GM12878 (cell line): ENCODE measurements at regions not wholly inside any gene's neighbourhood (a gene's known extent, or its start where the extent isn't known, plus 50 kb on each side); places are given as distances from the start of the nearest gene placed in this dataset.

Experiments used
- ATAC-seq: fragments of 200-7000 bp; cut with Tn5 transposase; 3 replicates; pipeline ENCODE4 v1.9.1; 2020; ENCODE audit warnings: mild to moderate bottlenecking, moderate library complexity
- BruUV-seq: library from RNA; stranded (reverse); fragments of 400-500 nt; replicated peaks from 2 replicates; lab custom pipeline; 2021; lab: Mats Ljungman, UMichigan
- CTCF ChIA-PET: fragments of 300-600 bp; sonication (Branson Sonifier 250); formaldehyde crosslinking; extraction: SDS; loops from one replicate; lab custom pipeline; 2021; ENCODE audit warnings: inconsistent platforms; lab: Yijun Ruan, JAX
- POLR2A ChIA-PET: fragments of 350-600 bp; formaldehyde crosslinking; extraction: SDS; loops from one replicate; lab custom pipeline; 2021; ENCODE audit warnings: inconsistent platforms; lab: Charles Lee
- RAD21 ChIA-PET: fragments of 300-600 bp; sonication (Branson Sonifier 250); formaldehyde crosslinking; loops from one replicate; lab custom pipeline; 2023; ENCODE audit warnings: antibody characterized with exemption; ENCODE audit not compliant: unreplicated experiment; lab: Charles Lee
- SMC1A ChIA-PET: fragments of 300-600 bp; sonication (Branson Sonifier 250); formaldehyde crosslinking; loops from one replicate; lab custom pipeline; 2023; ENCODE audit not compliant: unreplicated experiment, uncharacterized antibody; lab: Charles Lee
- DNase-seq: peaks from one replicate; pipeline ENCODE4 v3.0.0-alpha.2; 2011; ENCODE audit warnings: low read depth, low spot score
- FAIRE-seq: peaks from 3 replicates; lab custom pipeline; 2011; peaks lifted over from hg19 to GRCh38; lab: Jason Lieb, UNC
- H2AFZ ChIP-seq: 2 replicates; pipeline ENCODE4 v1.6.0; 2011; ENCODE audit warnings: low read depth, low read length, control low read depth; ENCODE audit not compliant: control insufficient read depth
- H3K27ac ChIP-seq: 2 replicates; pipeline ENCODE4 v1.5.1; 2011; ENCODE audit warnings: control low read depth; ENCODE audit not compliant: control insufficient read depth, insufficient read depth
- H3K27me3 ChIP-seq, 2 experiments: replicated peaks in 1 of 2; 2 replicates each; pipeline versions ENCODE4 v1.6.0 to v1.6.1; 2011; ENCODE audit warnings: low read length in 1 of 2; ENCODE audit not compliant: control insufficient read depth in 2 of 2, insufficient read depth in 2 of 2
- H3K36me3 ChIP-seq, 2 experiments: 2 replicates each; pipeline ENCODE4 v1.5.1; 2011; ENCODE audit warnings: low read length in 1 of 2; ENCODE audit not compliant: control insufficient read depth in 2 of 2, insufficient read depth in 2 of 2
- H3K4me1 ChIP-seq: 2 replicates; pipeline ENCODE4 v1.6.1; 2011; ENCODE audit warnings: mild to moderate bottlenecking, low read length, moderate library complexity, mixed read lengths; ENCODE audit not compliant: control insufficient read depth, insufficient read depth
- H3K4me2 ChIP-seq: 2 replicates; pipeline ENCODE4 v1.6.0; 2011; ENCODE audit warnings: control low read depth; ENCODE audit not compliant: control insufficient read depth, insufficient read depth
- H3K4me3 ChIP-seq: fragments of 200-600 bp; sonication (generic); 2 replicates; pipeline ENCODE4 v1.5.1; 2016
- H3K79me2 ChIP-seq: 2 replicates; pipeline ENCODE4 v1.6.0; 2011; ENCODE audit warnings: low read length; ENCODE audit not compliant: control insufficient read depth, insufficient read depth
- H3K9ac ChIP-seq: 2 replicates; pipeline ENCODE4 v1.8.0; 2011; ENCODE audit warnings: low read length, control low read depth, mixed read lengths; ENCODE audit not compliant: control insufficient read depth, insufficient read depth
- H3K9me3 ChIP-seq: replicated peaks from 3 replicates; pipeline ENCODE4 v1.5.1; 2011; ENCODE audit warnings: mild to moderate bottlenecking, low read length; ENCODE audit not compliant: control insufficient read depth, insufficient read depth
- H4K20me1 ChIP-seq: 2 replicates; pipeline ENCODE4 v1.6.0; 2011; ENCODE audit not compliant: control insufficient read depth, insufficient read depth
- HCFC1 ChIP-seq: fragments of 150-350 bp; IDR thresholded peaks from 2 replicates; pipeline ENCODE4 v1.6.1; 2014; ENCODE audit warnings: low read length
- JUNB ChIP-seq: IDR thresholded peaks from 2 replicates; pipeline ENCODE4 v1.6.1; 2016; ENCODE audit warnings: antibody characterized with exemption, mild to moderate bottlenecking
- MEF2B ChIP-seq: fragments of 450-650 bp; IDR thresholded peaks from 2 replicates; pipeline ENCODE4 v1.6.1; 2018; ENCODE audit warnings: mild to moderate bottlenecking, moderate library complexity; ENCODE audit not compliant: partially characterized antibody, poor library complexity, severe bottlenecking
- NFIC ChIP-seq: IDR thresholded peaks from 2 replicates; pipeline ENCODE4 v1.6.1; 2012; ENCODE audit warnings: low read depth, mild to moderate bottlenecking, inconsistent platforms, low read length, moderate library complexity
- NFYA ChIP-seq: IDR thresholded peaks from 2 replicates; pipeline ENCODE4 v1.6.1; 2011; ENCODE audit warnings: low read depth, mild to moderate bottlenecking, low read length, improper control_type of control experiment, borderline replicate concordance
- RAD51 ChIP-seq: fragments of 450-650 bp; IDR thresholded peaks from 2 replicates; pipeline ENCODE4 v1.6.1; 2016; ENCODE audit warnings: moderate library complexity, mild to moderate bottlenecking, inconsistent platforms
- RUNX3 ChIP-seq: IDR thresholded peaks from 2 replicates; pipeline ENCODE4 v1.6.1; 2012; ENCODE audit warnings: low read length, inconsistent platforms
- WGBS: methylation state at CpG from one replicate; pipeline ENCODE4 v1.1.6; 2016; ENCODE audit warnings: low lambda C conversion rate; ENCODE audit not compliant: insufficient replicate concordance, insufficient coverage; ENCODE audit errors: missing lambda C conversion rate; 5-methylcytosine and 5-hydroxymethylcytosine counted together
- in situ Hi-C: fragments of 300-500 bp; cut with MboI; formaldehyde crosslinking; loops from 9 replicates; pipeline ENCODE4 v1.14.3; 2018; ENCODE audit warnings: mixed read lengths
- intact Hi-C: fragments of 100-400 bp; cut with micrococcal nuclease; formaldehyde crosslinking; loops from one replicate; pipeline ENCODE4 v1.14.2; 2022; ENCODE audit not compliant: unreplicated experiment
- TF ChIP-seq, protein P1 (sequence below): IDR thresholded peaks from 2 replicates; pipeline ENCODE4 v1.6.1; 2011; ENCODE audit warnings: mild to moderate bottlenecking, low read depth, low read length, moderate library complexity; ENCODE audit not compliant: insufficient replicate concordance
- TF ChIP-seq, protein P2 (sequence below): fragments of 450-650 bp; IDR thresholded peaks from 2 replicates; pipeline ENCODE4 v1.6.1; 2017; ENCODE audit warnings: mild to moderate bottlenecking
- TF ChIP-seq, protein P3 (sequence below): fragments of 450-650 bp; IDR thresholded peaks from 2 replicates; pipeline ENCODE4 v1.6.1; 2017; ENCODE audit warnings: mild to moderate bottlenecking, moderate library complexity
- TF ChIP-seq, protein P4 (sequence below): IDR thresholded peaks from 2 replicates; pipeline ENCODE4 v1.6.1; 2012; ENCODE audit warnings: mild to moderate bottlenecking, low read depth, low read length
- TF ChIP-seq, protein P5 (sequence below): fragments of 450-650 bp; IDR thresholded peaks from 2 replicates; pipeline ENCODE4 v1.6.1; 2017; ENCODE audit warnings: borderline replicate concordance

DNA sequence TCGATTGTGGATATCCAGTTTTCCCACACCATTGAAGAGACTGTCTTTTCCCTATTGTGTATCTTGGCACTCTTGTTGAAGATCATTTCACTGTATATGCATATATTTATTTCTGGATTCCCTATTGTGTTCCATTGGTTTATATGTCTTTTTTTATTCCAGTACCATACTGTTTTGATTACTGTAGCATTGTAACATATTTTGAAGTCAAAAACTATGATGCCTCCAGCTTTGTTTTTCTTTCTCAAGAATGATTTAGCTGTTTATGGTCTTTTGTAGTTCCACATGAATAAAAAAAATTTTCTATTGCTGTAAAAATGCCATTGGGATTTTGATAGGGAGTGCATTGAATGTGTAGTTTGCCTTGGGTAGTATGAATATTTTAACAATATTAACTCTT is 128.1 kb upstream of the SLC38A2 start:
- DNase-seq (no peak), FAIRE-seq (no peak), ATAC-seq (no peak)
- CTCF ChIA-PET = no interaction called here
- Histone ChIP-seq H3K4me2 (no peak overlapping the region), H4K20me1 (no peaks in the 10 kb centered on the region), H3K4me1 (0 out of 2 replicates have a peak, but pooled peaks cover 7% of the 10 kb centered on the region), H3K27ac (no peak overlapping the region; the same call in 1 of the 2 replicates), H2AFZ (no peak overlapping the region), H3K9ac (no peak overlapping the region), H3K79me2 (no peaks in the 10 kb centered on the region), H3K4me3 (no peak overlapping the region), H3K27me3 (no peaks in the 10 kb centered on the region), H3K36me3 (no peaks in the 10 kb centered on the region), H3K9me3 (peaks cover 4% of the 10 kb centered on the region)
- in situ Hi-C loops (no loop called here), intact Hi-C loops (no loop called here)
- POLR2A ChIA-PET = no interaction called here
- BruUV-seq = no TSS peak
- SMC1A ChIA-PET = interaction anchor here (2.9 kb wide), 1 partner anchor 16 kb away, joined by 9 read pairs; no protein-coding TSS in a partner anchor
- TF ChIP-seq NFYA = no peak
- TF ChIP-seq JUNB = no peak
- TF ChIP-seq, protein P1, sequence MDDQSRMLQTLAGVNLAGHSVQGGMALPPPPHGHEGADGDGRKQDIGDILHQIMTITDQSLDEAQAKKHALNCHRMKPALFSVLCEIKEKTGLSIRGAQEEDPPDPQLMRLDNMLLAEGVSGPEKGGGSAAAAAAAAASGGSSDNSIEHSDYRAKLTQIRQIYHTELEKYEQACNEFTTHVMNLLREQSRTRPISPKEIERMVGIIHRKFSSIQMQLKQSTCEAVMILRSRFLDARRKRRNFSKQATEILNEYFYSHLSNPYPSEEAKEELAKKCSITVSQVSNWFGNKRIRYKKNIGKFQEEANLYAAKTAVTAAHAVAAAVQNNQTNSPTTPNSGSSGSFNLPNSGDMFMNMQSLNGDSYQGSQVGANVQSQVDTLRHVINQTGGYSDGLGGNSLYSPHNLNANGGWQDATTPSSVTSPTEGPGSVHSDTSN = no peak
- no peak for TF ChIP-seq RAD51
- TF ChIP-seq HCFC1 = no peak
- TF ChIP-seq RUNX3 = no peak
- no peak for TF ChIP-seq NFIC
- no peak for TF ChIP-seq MEF2B
- TF ChIP-seq, protein P2, sequence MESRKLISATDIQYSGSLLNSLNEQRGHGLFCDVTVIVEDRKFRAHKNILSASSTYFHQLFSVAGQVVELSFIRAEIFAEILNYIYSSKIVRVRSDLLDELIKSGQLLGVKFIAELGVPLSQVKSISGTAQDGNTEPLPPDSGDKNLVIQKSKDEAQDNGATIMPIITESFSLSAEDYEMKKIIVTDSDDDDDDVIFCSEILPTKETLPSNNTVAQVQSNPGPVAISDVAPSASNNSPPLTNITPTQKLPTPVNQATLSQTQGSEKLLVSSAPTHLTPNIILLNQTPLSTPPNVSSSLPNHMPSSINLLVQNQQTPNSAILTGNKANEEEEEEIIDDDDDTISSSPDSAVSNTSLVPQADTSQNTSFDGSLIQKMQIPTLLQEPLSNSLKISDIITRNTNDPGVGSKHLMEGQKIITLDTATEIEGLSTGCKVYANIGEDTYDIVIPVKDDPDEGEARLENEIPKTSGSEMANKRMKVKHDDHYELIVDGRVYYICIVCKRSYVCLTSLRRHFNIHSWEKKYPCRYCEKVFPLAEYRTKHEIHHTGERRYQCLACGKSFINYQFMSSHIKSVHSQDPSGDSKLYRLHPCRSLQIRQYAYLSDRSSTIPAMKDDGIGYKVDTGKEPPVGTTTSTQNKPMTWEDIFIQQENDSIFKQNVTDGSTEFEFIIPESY = no peak
- TF ChIP-seq, protein P3, sequence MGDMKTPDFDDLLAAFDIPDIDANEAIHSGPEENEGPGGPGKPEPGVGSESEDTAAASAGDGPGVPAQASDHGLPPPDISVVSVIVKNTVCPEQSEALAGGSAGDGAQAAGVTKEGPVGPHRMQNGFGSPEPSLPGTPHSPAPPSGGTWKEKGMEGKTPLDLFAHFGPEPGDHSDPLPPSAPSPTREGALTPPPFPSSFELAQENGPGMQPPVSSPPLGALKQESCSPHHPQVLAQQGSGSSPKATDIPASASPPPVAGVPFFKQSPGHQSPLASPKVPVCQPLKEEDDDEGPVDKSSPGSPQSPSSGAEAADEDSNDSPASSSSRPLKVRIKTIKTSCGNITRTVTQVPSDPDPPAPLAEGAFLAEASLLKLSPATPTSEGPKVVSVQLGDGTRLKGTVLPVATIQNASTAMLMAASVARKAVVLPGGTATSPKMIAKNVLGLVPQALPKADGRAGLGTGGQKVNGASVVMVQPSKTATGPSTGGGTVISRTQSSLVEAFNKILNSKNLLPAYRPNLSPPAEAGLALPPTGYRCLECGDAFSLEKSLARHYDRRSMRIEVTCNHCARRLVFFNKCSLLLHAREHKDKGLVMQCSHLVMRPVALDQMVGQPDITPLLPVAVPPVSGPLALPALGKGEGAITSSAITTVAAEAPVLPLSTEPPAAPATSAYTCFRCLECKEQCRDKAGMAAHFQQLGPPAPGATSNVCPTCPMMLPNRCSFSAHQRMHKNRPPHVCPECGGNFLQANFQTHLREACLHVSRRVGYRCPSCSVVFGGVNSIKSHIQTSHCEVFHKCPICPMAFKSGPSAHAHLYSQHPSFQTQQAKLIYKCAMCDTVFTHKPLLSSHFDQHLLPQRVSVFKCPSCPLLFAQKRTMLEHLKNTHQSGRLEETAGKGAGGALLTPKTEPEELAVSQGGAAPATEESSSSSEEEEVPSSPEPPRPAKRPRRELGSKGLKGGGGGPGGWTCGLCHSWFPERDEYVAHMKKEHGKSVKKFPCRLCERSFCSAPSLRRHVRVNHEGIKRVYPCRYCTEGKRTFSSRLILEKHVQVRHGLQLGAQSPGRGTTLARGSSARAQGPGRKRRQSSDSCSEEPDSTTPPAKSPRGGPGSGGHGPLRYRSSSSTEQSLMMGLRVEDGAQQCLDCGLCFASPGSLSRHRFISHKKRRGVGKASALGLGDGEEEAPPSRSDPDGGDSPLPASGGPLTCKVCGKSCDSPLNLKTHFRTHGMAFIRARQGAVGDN = no peak
- TF ChIP-seq, protein P4, sequence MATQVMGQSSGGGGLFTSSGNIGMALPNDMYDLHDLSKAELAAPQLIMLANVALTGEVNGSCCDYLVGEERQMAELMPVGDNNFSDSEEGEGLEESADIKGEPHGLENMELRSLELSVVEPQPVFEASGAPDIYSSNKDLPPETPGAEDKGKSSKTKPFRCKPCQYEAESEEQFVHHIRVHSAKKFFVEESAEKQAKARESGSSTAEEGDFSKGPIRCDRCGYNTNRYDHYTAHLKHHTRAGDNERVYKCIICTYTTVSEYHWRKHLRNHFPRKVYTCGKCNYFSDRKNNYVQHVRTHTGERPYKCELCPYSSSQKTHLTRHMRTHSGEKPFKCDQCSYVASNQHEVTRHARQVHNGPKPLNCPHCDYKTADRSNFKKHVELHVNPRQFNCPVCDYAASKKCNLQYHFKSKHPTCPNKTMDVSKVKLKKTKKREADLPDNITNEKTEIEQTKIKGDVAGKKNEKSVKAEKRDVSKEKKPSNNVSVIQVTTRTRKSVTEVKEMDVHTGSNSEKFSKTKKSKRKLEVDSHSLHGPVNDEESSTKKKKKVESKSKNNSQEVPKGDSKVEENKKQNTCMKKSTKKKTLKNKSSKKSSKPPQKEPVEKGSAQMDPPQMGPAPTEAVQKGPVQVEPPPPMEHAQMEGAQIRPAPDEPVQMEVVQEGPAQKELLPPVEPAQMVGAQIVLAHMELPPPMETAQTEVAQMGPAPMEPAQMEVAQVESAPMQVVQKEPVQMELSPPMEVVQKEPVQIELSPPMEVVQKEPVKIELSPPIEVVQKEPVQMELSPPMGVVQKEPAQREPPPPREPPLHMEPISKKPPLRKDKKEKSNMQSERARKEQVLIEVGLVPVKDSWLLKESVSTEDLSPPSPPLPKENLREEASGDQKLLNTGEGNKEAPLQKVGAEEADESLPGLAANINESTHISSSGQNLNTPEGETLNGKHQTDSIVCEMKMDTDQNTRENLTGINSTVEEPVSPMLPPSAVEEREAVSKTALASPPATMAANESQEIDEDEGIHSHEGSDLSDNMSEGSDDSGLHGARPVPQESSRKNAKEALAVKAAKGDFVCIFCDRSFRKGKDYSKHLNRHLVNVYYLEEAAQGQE = no peak
- TF ChIP-seq, protein P5, sequence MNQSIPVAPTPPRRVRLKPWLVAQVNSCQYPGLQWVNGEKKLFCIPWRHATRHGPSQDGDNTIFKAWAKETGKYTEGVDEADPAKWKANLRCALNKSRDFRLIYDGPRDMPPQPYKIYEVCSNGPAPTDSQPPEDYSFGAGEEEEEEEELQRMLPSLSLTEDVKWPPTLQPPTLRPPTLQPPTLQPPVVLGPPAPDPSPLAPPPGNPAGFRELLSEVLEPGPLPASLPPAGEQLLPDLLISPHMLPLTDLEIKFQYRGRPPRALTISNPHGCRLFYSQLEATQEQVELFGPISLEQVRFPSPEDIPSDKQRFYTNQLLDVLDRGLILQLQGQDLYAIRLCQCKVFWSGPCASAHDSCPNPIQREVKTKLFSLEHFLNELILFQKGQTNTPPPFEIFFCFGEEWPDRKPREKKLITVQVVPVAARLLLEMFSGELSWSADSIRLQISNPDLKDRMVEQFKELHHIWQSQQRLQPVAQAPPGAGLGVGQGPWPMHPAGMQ = no peak
- RAD21 ChIA-PET = no interaction called here
- 100% methylated on average over 1 of the region's 1 CpG for WGBS
